K562 (cell line): ENCODE measurements at regions not wholly inside any gene's neighbourhood (a gene's known extent, or its start where the extent isn't known, plus 50 kb on each side); places are given as distances from the start of the nearest gene placed in this dataset.

Experiments
- ATAC-seq: fragments of 200-7000 bp; cut with Tn5 transposase; 3 replicates; pipeline ENCODE4 v1.9.1; 2020; ENCODE audit warnings: moderate library complexity
- BruUV-seq: library from RNA; stranded (reverse); fragments of 400-500 nt; replicated peaks from 2 replicates; lab custom pipeline; 2021; lab: Mats Ljungman, UMichigan
- CTCF ChIA-PET: fragments of 300-600 bp; formaldehyde crosslinking; extraction: SDS; loops from one replicate; lab custom pipeline; 2021; ENCODE audit warnings: low intra/inter-chr PET ratio; lab: Yijun Ruan, JAX
- POLR2A ChIA-PET: fragments of 300-600, 350-650 bp; sonication (Branson Sonifier 250); formaldehyde crosslinking; extraction: SDS; loops from one replicate; lab custom pipeline; 2021; ENCODE audit warnings: antibody characterized with exemption, inconsistent platforms; lab: Yijun Ruan, JAX
- DNase-seq, 4 experiments: peaks; one replicate each; pipeline versions ENCODE4 v3.0.0 to v3.0.0-alpha.2; 2011 to 2018; ENCODE audit warnings: low spot score in 3 of 4, mixed read lengths in 3 of 4; ENCODE audit errors: extremely low read depth in 1 of 4
- FAIRE-seq: peaks from 2 replicates; lab custom pipeline; 2011; peaks lifted over from hg19 to GRCh38; lab: Jason Lieb, UNC
- H2AFZ ChIP-seq: 2 replicates; pipeline ENCODE4 v1.6.0; 2011; ENCODE audit warnings: low read depth, low read length, control low read depth, inconsistent platforms
- H3K27ac ChIP-seq: fragments of 200-600 bp; 3 replicates; pipeline ENCODE4 v1.8.0; 2011; ENCODE audit warnings: low read depth, mild to moderate bottlenecking, control low read depth, inconsistent platforms, low read length, moderate library complexity, mixed read lengths; ENCODE audit errors: extremely low read depth
- H3K27me3 ChIP-seq, 2 experiments: fragments of 300-600 bp in 1 of 2; 2 replicates in 1 of 2; 3 replicates in 1 of 2; pipeline versions ENCODE4 v1.6.0 to v1.8.0; 2011; ENCODE audit warnings: inconsistent platforms in 2 of 2, low read length in 2 of 2, mild to moderate bottlenecking in 1 of 2, mixed read lengths in 1 of 2, moderate library complexity in 1 of 2; ENCODE audit not compliant: control insufficient read depth in 2 of 2, insufficient read depth in 2 of 2
- H3K36me3 ChIP-seq: fragments of 300-600 bp; 3 replicates; pipeline ENCODE4 v1.8.0; 2011; ENCODE audit warnings: mild to moderate bottlenecking, low read length, inconsistent platforms; ENCODE audit not compliant: control insufficient read depth, insufficient read depth
- H3K4me1 ChIP-seq, 2 experiments: fragments of 200-600 bp in 1 of 2; replicated peaks in 1 of 2; 2 replicates in 1 of 2; 3 replicates in 1 of 2; pipeline versions ENCODE4 v1.5.1 to v1.8.0; 2011; ENCODE audit warnings: inconsistent platforms in 2 of 2, low read length in 2 of 2, mild to moderate bottlenecking in 1 of 2, mixed read lengths in 1 of 2, moderate library complexity in 1 of 2; ENCODE audit not compliant: control insufficient read depth in 2 of 2, insufficient read depth in 2 of 2
- H3K4me2 ChIP-seq: 2 replicates; pipeline ENCODE4 v1.6.1; 2011; ENCODE audit warnings: low read length, control low read depth, inconsistent platforms, mixed read lengths; ENCODE audit not compliant: insufficient read depth
- H3K4me3 ChIP-seq: fragments of 200-600 bp; sonication (generic), shearing (Covaris generic); 2 replicates; pipeline ENCODE4 v1.5.1; 2016; ENCODE audit warnings: control low read depth, inconsistent platforms
- H3K79me2 ChIP-seq: fragments of 200-600 bp; 3 replicates; pipeline ENCODE4 v1.8.0; 2011; ENCODE audit warnings: low read length, inconsistent platforms; ENCODE audit not compliant: control insufficient read depth, insufficient read depth
- H3K9ac ChIP-seq, 2 experiments: 2 replicates each; pipeline versions ENCODE4 v1.6.0 to v1.6.1; 2011; ENCODE audit warnings: low read depth in 2 of 2, low read length in 2 of 2, control low read depth in 1 of 2, inconsistent platforms in 1 of 2, mild to moderate bottlenecking in 1 of 2, mixed read lengths in 1 of 2; ENCODE audit not compliant: insufficient read depth in 1 of 2
- H3K9me1 ChIP-seq: one replicate; pipeline ENCODE4 v1.6.0; 2011; ENCODE audit warnings: inconsistent platforms, mild to moderate bottlenecking, low read length, moderate library complexity; ENCODE audit not compliant: control insufficient read depth, insufficient read depth
- H3K9me3 ChIP-seq: replicated peaks from 2 replicates; pipeline ENCODE4 v1.5.1; 2011; ENCODE audit warnings: low read depth, low read length, inconsistent platforms; ENCODE audit not compliant: control insufficient read depth, insufficient read depth
- H4K20me1 ChIP-seq: replicated peaks from 2 replicates; pipeline ENCODE4 v1.6.1; 2011; ENCODE audit warnings: low read length, inconsistent platforms, mixed read lengths; ENCODE audit not compliant: control insufficient read depth, insufficient read depth
- BACH1 ChIP-seq: fragments of 200-800 bp; sonication (Bioruptor generic); IDR thresholded peaks from 2 replicates; pipeline ENCODE4 v1.6.1; 2016; ENCODE audit warnings: missing genetic modification characterization, missing compliant biosample characterization
- CEBPG ChIP-seq, 3 experiments: fragments of 200-800 bp in 1 of 3; sonication (Bioruptor generic) in 1 of 3; sonication (generic) in 1 of 3; formaldehyde crosslinking in 1 of 3; IDR thresholded peaks in 2 of 3; conservative IDR thresholded peaks in 1 of 3; 2 replicates each; pipeline versions ENCODE4 v1.6.1 to v1.8.0; 2016 to 2022; ENCODE audit warnings: missing compliant biosample characterization in 2 of 3, missing genetic modification characterization in 2 of 3, mild to moderate bottlenecking in 1 of 3, missing genetic modification reagents in 1 of 3
- EGR1 ChIP-seq: fragments of 450-650 bp; conservative IDR thresholded peaks from 2 replicates; pipeline ENCODE4 v1.6.1; 2017; ENCODE audit warnings: mild to moderate bottlenecking
- EHMT2 ChIP-seq: fragments of 450-650 bp; IDR thresholded peaks from 2 replicates; pipeline ENCODE4 v1.6.1; 2018; ENCODE audit warnings: antibody characterized with exemption
- FOXA3 ChIP-seq, 2 experiments: fragments of 450-650 bp in 1 of 2; sonication (generic) in 1 of 2; formaldehyde crosslinking; IDR thresholded peaks in 1 of 2; conservative IDR thresholded peaks in 1 of 2; 2 replicates each; pipeline versions ENCODE4 v1.4.0 to v1.8.0; 2020 to 2022; ENCODE audit warnings: mild to moderate bottlenecking in 2 of 2, missing genetic modification reagents in 1 of 2
- FOXM1 ChIP-seq, 2 experiments: fragments of 450-650 bp in 1 of 2; sonication (generic) in 1 of 2; formaldehyde crosslinking in 1 of 2; IDR thresholded peaks; 2 replicates each; pipeline versions ENCODE4 v1.6.1 to v1.9.0; 2017 to 2022; ENCODE audit warnings: low read depth in 2 of 2, mild to moderate bottlenecking in 2 of 2, missing genetic modification reagents in 1 of 2, moderate library complexity in 1 of 2
- KAT8 ChIP-seq: fragments of 450-650 bp; IDR thresholded peaks from 2 replicates; pipeline ENCODE4 v1.6.1; 2016; ENCODE audit warnings: low read depth, mild to moderate bottlenecking
- NR0B1 ChIP-seq: fragments of 450-650 bp; IDR thresholded peaks from one replicate; pipeline ENCODE4 v1.6.1; 2018; ENCODE audit warnings: mild to moderate bottlenecking, moderate library complexity; ENCODE audit not compliant: partially characterized antibody
- NR1H2 ChIP-seq: sonication (generic); formaldehyde crosslinking; IDR thresholded peaks from 2 replicates; pipeline ENCODE4 v1.4.0; 2020; ENCODE audit warnings: mild to moderate bottlenecking, missing genetic modification reagents
- SIRT6 ChIP-seq: IDR thresholded peaks from one replicate; pipeline ENCODE4 v1.6.1; 2012; ENCODE audit warnings: low read depth, mild to moderate bottlenecking, control low read depth, inconsistent platforms, low read length, moderate library complexity
- SNAPC5 ChIP-seq: fragments of 250-450 bp; sonication (Bioruptor Pico); IDR thresholded peaks from 2 replicates; pipeline ENCODE4 v1.8.0; 2021; ENCODE audit warnings: moderate library complexity, mild to moderate bottlenecking, inconsistent platforms
- TEAD4 ChIP-seq, 2 experiments: sonication (generic) in 1 of 2; formaldehyde crosslinking in 1 of 2; IDR thresholded peaks; 2 replicates each; pipeline versions ENCODE4 v1.6.1 to v1.8.0; 2012 to 2022; ENCODE audit warnings: borderline replicate concordance in 1 of 2, inconsistent platforms in 1 of 2, low read length in 1 of 2, mild to moderate bottlenecking in 1 of 2, missing genetic modification reagents in 1 of 2
- U2AF2 ChIP-seq: fragments of 200-400 bp; formaldehyde crosslinking; optimal IDR thresholded peaks from 2 replicates; pipeline ENCODE3; 2017; ENCODE audit warnings: low read depth, mild to moderate bottlenecking, low read length
- ZBTB17 ChIP-seq: fragments of 450-650 bp; formaldehyde crosslinking; IDR thresholded peaks from 2 replicates; pipeline ENCODE4 v1.4.0; 2020; ENCODE audit warnings: mild to moderate bottlenecking
- ZNF668 ChIP-seq: fragments of 250-450 bp; sonication (Bioruptor Pico); IDR thresholded peaks from 2 replicates; pipeline ENCODE4 v1.8.0; 2022; ENCODE audit warnings: mild to moderate bottlenecking, inconsistent platforms
- ZNF740 ChIP-seq, 3 experiments: fragments of 200-800 bp in 1 of 3; sonication (Bioruptor generic) in 1 of 3; sonication (generic) in 1 of 3; formaldehyde crosslinking in 1 of 3; IDR thresholded peaks; 2 replicates each; pipeline versions ENCODE4 v1.6.1 to v1.8.0; 2016 to 2022; ENCODE audit warnings: mild to moderate bottlenecking in 2 of 3, missing compliant biosample characterization in 2 of 3, missing genetic modification characterization in 2 of 3, missing genetic modification reagents in 1 of 3
- WGBS: fragments of 100-300 bp; shearing (Covaris generic); methylation state at CpG from one replicate; pipeline ENCODE4 v1.1.6; 2016; ENCODE audit warnings: low coverage, mixed read lengths; ENCODE audit not compliant: insufficient coverage; ENCODE audit errors: missing lambda C conversion rate; 5-methylcytosine and 5-hydroxymethylcytosine counted together
- in situ Hi-C: fragments of 300-500 bp; cut with MboI; formaldehyde crosslinking; loops from 4 replicates; pipeline ENCODE4 v1.15.0; 2018; ENCODE audit warnings: inconsistent platforms, mixed read lengths
- intact Hi-C: fragments of 100-400 bp; cut with micrococcal nuclease; formaldehyde crosslinking; loops from 2 replicates; pipeline ENCODE4 v1.14.2; 2022

- Histone ChIP-seq H3K27me3 (no peaks in the 10 kb centered on the region), H4K20me1 (no peaks in the 10 kb centered on the region), H3K27ac (no peak overlapping the region), H3K9me1 (no peaks in the 10 kb centered on the region), H3K79me2 (no peaks in the 10 kb centered on the region), H3K9me3 (no peaks in the 10 kb centered on the region), H3K4me3 (no peak overlapping the region), H2AFZ (no peak overlapping the region), H3K36me3 (no peaks in the 10 kb centered on the region), H3K4me2 (no peak overlapping the region), H3K4me1 (no peaks in the 10 kb centered on the region), H3K9ac (no peak overlapping the region)
- ATAC-seq = no peak
- in situ Hi-C loops = no loop called here
- 1% methylated on average over 5 of the region's 5 CpGs for WGBS
- no peak for DNase-seq
- FAIRE-seq = no peak
- CTCF ChIA-PET = no interaction called here
- intact Hi-C loops = no loop called here
- POLR2A ChIA-PET = no interaction called here
- BruUV-seq = no TSS peak
- TF ChIP-seq EGR1 = no peak
- TF ChIP-seq SNAPC5 (CRISPR knock-in tag) = no peak
- no peak for TF ChIP-seq ZNF668 (CRISPR knock-in tag)
- no peak for TF ChIP-seq ZNF740 (CRISPR knock-in tag; IDR thresholded peaks at IDR 0.05)
- no peak for TF ChIP-seq ZNF740 (tag; IDR thresholded peaks at IDR 0.05)
- TF ChIP-seq BACH1 (tag) = no peak
- no peak for TF ChIP-seq U2AF2
- no peak for TF ChIP-seq CEBPG (CRISPR knock-in tag; IDR thresholded peaks at IDR 0.05)
- TF ChIP-seq CEBPG (tag; conservative IDR thresholded peaks at IDR 0.05 in 1 of 2, IDR thresholded peaks at IDR 0.05 in 1 of 2) = no peak
- no peak for TF ChIP-seq SIRT6
- no peak for TF ChIP-seq ZBTB17 (CRISPR knock-in tag)
- TF ChIP-seq FOXM1 (IDR thresholded peaks at IDR 0.05; ENCODE audit: low read depth) = no peak
- TF ChIP-seq FOXM1 (CRISPR knock-in tag; IDR thresholded peaks at IDR 0.05; ENCODE audit: low read depth) = no peak
- no peak for TF ChIP-seq EHMT2
- no peak for TF ChIP-seq KAT8
- no peak for TF ChIP-seq NR0B1
- TF ChIP-seq NR1H2 = no peak
- no peak for TF ChIP-seq FOXA3 (CRISPR knock-in tag; conservative IDR thresholded peaks at IDR 0.05 in 1 of 2, IDR thresholded peaks at IDR 0.05 in 1 of 2)
- TF ChIP-seq TEAD4 (IDR thresholded peaks at IDR 0.05; ENCODE audit: low read length) = no peak
- no peak for TF ChIP-seq TEAD4 (CRISPR knock-in tag; IDR thresholded peaks at IDR 0.05; ENCODE audit: borderline replicate concordance)
Observed at GRCh38 chr5:111856876-111857466, 100.0 kb upstream of the NREP start.
